Effector CD4-positive, alpha-beta T cell (primary cell): ENCODE measurements at regions not wholly inside any gene's neighbourhood (a gene's known extent, or its start where the extent isn't known, plus 50 kb on each side); places are given as distances from the start of the nearest gene placed in this dataset.

ENCODE experiments used
- DNase-seq: peaks from one replicate; pipeline ENCODE4 v3.0.0-alpha.2; 2020

DNA sequence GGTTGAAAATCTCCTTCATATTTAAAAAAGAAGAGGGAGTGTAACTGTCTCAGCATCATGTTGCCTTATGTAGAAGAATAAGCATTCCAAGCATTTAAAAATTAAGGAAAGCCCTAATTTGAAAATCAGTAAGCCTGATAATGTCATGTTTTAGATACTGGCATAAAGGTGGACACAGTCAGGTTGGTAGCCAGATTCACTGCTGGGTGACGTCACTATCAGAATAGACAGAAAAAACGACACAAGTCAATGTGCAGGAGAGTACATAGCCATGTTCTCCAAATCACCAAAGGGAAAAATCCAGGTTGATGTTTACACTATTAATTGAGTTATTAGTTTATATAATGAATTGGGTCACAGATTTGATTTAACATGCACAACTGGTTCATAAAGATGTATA lies 50.8 kb upstream of the POU3F2 start:
- no peak for DNase-seq
